ENCODE measurements at regions not wholly inside any gene's neighbourhood (a gene's known extent, or its start where the extent isn't known, plus 50 kb on each side); places are given as distances from the start of the nearest gene placed in this dataset.

DNA sequence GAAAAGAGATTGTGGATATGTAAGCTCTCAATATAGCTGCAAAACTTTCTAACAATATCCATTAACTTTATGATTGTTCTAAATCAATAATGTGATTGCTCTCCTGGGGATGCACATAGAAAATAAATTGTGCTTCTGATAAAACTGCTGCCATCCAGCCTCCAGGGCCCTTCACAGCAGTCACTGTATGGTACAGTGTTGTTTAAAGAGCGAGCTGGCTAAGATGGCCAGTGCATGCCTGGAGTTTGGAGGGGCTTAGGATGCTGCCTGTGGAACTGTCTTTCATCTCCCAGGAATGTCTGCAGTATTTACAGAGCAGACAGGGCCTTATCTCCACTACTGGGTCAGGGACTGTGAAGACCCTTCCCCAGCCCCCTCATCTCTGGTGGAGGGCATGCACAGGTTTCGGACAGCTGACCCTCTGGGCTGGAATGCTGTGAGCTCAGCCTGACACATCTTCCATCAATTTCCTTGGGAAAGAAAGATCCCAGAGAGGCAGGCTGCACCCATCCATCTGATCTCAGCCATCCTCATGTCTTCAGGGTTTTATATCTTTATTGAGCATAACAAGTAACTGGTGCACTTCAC, 137.0 kb downstream of the PLPP3 start:
- no peak for DNase-seq (ENCODE audit: low read depth in 2 of 2)

DNA sequence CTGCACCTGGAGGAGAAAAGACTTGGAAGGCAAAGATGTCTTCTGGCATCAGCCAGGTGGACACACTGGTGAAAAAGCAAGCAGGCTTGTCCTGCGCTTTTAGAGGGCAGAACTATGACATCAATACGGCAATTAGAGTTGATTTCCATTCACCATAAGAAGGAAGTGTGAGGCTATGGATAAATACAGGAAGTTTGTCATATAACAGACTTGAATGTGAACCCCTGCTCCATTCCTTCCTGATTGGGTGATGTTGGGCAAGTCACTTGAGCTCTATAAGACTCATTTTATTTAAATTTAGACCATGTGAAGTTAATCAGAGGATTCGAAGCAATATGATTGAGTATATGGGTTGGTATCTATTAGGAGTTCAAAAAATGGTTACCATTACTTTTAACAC, 137.8 kb downstream of the PLPP3 start:
- DNase-seq (ENCODE audit: low read depth in 2 of 2) = no peak

DNA sequence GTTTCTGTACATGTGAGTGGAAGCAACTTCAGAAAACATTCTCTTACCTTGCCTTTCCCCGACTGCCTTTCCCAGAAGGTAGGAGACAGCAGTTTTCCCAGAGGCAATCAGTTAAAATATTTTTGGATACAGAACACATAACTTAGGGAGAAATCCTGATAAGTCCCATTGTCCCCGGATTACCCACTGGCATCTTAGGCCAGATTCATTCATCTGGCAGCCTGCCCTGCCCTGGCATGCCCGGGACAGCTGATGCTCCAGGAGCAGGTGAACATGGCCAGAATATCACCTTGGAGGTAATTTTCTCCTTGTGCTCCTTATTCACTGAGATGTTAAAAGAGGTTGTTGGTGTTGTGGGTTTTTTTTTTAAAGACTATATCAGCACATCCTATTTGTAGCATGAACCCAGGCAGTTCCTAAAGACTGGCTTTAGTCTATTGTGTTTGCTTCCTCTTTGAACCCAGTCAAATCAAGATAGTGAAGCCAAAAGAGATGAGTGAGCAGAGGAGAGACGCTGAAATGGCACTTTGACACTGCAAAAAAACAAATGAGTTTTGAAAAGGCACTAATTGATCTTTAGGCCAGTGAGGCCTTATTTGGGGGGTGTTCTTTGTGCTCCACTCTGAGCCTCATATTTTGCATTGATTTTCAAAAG, 139.6 kb downstream of the PLPP3 start:
- no peak for DNase-seq (ENCODE audit: low read depth in 2 of 2)

DNA sequence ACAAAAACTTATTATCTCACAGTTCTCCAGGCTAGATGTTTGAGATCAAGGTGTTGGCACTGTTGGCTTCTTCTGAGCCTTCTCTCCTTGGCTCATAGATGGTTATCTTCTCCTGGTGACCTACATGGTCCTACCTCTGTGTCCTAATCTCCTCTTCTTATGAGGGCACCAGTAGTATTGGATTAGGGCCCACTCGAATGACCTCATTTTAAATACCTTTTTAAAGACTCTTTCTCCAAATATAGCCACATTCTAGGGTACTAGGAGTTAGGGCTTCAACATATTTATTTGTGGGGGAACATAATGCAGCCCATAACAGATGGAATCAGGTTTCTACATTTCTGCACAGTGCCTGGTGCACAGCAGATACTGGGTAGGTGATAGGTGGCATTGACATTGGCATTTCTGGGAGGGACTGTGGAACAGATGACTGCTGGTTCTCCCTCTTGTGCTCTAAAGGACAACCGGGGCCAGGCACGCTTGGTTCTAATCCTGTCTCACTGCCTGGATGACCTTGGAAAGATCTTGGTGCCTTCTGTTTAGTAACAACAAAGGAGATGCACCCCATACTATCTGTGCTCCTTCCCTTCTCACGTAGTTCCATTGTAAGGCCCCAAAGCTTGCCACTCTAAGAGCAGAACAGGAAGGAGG, 140.3 kb downstream of the PLPP3 start:
- no peak for DNase-seq (ENCODE audit: low read depth in 2 of 2)

DNA sequence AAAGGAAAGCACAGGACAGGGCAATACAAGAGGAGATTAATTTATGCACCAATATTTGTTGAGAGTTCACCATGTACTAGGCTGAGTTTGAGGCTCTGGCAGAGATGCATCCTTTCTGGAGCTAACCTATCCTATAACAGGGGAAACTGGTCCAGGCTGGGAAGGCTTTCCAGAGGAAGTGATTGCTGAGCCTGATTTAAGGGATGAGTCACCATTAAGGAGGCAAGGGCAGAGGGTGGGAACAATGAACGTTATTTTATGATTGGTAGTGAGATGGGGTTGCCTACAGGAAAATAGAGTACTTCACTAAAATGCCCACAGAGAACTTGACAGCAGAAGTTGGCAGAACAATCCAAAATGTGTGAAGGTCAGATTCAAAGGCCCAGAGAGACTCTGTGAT, 141.4 kb downstream of the PLPP3 start:
- no peak for DNase-seq (ENCODE audit: low read depth in 2 of 2)

DNA sequence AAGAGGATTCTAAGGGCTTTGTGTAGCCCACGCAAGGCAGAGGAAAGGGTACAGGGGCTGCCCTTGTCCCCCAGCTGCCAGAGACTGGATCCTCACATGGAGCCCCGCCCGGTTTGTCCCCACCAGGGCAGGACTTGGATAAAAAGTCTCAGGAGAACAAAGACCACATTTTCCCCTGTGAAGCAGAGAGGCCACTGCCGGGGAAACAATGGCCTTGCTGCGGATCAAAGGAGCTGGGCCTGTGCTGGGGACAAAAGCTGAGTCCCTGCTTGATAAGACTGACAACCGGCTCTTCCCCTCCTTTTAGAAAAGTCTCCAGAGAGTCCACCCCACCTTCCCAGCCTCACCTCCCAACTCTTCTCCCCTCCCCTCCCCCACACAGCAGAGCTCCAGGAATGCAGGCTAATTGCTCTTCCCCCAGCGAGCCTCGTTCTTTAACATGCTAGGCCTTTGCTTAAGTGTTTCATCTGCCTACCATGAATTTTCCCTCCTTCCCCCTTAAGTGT, 142.4 kb downstream of the PLPP3 start:
- DNase-seq (ENCODE audit: low read depth in 2 of 2) = no peak

DNA sequence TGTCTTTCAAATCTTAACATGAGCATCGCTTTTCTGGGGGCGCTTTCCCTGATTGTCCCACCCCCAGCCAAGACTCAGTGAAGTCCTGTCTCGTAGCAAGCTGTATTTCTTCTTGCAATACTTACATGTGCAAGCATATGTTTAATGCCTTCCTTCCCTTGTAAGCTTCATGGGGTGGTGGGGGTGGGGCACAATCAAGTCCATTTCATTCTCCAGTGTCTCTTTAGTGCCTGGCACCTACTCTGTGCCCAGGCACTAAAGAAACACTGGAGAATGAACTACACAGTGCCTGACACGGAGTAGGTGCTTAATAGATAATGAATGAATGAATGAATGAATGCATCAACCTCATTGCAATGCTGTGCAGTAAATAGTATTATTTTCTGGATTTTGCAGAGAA, 143.1 kb downstream of the PLPP3 start:
- DNase-seq (ENCODE audit: low read depth in 2 of 2) = no peak

DNA sequence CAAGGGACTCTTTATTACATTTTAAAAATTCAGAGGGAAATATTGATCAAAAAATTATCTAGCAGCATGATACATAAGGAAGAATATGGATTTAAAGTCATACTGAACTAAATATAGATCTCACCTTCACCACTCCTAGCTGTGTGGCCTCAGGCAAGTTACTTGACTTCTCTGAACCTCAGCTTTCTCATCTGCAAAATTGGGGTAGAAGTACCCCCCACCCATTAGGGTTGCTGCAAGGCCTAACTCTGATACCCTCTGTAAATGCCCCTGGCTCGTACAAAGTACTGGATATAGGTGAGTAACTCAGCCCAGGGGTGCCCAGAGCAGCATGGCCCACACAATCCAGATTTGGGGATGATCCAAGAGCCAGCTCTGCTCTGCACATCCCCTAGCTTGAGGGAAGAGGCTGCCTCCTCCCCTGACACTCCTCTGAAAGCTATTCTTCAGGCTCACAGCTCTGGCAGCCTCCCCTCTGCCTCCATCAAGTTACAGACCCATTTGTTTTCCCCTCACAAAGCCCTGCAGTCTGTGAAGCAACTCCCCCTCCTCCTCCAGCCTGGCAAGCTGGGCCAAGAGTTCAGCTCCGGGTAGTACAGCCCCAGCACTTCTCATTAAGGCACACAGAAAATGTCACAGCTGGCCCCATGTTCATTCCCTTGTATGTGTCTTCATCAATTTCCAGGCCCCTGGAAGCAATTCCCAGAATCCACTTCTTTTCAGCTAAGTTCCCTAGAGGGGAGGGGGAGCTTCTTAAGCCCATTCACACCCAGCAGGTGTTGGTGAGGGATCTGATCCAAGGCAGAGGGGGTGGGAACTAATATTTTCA, 143.7 kb downstream of the PLPP3 start:
- no peak for DNase-seq (ENCODE audit: low read depth in 2 of 2)

DNA sequence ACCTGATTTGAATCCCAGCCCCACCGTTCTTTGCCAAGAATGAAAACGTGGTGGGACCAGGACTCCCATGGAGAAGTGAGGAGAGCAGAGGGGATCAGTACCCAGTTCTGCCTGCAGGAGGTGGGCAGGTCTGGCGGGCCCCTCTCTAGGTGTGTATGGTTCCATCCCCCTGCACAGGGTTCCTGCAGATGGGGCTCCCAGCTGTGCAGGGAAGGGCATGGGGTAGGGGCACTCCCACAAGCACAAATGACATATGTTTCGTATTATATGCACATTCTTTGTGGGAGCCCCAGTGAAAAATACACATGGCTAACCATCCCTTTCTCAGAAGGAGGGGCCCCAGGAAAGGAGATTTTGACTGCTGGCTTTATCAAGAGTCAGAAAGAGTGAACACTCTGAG, 144.6 kb downstream of the PLPP3 start:
- DNase-seq (ENCODE audit: low read depth in 2 of 2) = no peak

DNA sequence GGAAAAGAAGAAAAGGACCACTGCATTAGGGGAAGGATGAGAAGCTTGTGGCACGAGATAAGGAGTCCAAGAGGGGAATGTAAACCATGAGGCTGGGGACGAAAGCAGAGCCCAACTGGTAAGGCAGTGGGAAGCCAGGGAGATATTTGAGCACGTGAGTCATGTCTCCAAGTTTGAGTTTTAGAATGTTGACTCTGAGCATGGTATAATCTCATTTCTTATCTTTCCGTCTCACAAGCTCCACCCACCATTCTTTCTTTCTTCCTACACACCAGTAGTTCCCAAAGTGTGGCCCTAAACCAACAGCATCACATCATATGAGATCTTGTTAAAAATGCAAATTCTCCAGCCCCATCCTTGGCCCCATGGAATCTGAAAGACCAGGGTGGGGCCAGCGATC, 145.3 kb downstream of the PLPP3 start:
- DNase-seq (ENCODE audit: low read depth in 2 of 2) = no peak

DNA sequence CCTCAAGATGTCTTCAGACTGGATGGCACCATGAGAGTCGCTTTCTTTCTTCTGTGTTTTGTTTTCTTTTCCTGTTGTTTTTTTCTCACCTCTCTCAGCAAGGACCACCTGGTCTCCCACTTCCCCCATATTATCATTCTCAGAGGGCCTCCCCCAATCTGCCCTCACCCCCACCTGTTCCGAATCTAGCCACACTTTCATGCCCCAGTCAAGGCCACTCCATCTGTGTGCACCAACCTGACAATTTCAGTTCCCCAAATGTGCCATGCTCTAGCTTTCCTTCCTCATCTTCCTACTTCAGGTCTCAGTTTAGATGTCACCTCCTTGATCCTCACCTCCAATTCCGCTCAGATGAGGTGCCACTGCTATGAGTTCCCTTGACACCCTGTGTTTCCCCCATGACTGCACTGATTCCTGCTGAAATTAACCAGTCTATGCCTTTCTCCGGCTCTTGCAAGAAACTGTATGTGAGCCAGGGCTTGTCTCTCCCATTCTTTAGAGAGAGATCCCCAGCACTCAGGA, 146.2 kb downstream of the PLPP3 start:
- no peak for DNase-seq (ENCODE audit: low read depth in 2 of 2)

DNA sequence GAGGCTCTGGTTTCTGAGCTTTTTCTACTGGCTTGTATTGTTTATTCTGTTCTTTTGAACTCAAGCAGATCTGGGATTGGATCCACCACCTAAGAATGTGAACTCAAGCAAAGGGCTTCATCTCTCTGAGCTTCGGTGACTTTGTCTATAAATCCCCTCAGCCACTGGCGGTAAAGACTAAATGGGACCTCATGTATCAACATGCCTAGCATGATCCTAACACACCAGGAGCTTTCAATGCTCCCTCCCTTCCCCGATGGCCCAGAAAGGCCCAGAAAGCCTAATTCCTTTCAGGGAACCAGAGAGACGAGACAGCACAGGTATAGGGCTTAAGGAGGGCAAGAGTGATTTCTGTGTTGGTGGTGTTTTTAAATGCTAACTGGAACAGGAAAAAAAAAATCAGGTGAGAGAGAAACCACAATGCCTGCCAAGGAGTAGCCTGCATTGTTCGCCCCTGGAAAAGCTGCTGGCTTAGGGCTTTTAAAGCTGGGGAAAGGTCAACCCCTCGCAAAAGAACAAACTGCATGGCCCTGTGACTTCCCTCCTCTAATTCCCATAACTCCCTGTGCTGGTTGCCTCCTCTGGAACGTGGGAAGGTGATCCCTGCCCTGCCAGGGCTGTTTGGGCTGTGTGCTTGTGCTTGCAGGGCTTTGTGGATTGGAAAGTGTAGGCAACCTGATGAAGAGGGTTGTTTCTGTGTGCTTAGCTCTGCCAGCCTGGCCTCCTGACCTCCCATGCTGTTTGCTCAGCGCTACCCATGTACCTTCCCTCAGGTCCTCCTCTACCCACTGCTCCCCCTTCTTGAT, 147.0 kb downstream of the PLPP3 start:
- no peak for DNase-seq (ENCODE audit: low read depth in 2 of 2)

DNA sequence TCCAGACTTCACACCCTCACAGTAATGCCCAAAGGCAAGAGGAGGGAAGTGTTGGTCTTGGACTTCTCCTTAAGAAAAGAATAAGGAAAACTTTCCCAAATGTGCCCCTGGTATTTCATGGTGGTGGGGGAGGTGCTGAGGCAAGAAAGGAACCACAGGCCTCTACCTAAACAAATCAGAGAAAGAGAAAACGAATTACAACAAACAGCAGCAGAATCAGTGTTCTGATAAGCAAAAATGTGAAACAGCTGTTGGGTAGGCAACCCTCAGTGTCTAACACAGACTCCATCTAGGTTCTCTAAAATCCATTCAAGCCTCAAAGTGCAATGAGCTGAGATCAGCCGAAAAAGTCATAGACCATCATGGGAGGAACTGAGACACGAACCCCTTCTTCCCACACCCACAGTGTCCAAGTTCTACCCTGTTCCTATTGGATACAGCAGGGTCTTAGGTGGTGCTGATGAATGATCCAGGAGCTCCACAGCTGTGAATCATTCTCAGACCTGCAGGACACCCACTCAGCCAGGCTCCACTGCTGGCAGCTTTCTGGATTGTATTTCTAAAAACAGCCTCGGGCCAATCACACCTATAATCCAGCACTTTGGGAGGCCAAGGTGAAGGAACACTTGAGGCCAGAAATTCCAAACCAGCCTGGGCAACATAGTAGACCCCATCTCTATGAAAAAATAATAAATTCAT, 149.1 kb downstream of the PLPP3 start:
- DNase-seq (ENCODE audit: low read depth in 2 of 2) = no peak

DNA sequence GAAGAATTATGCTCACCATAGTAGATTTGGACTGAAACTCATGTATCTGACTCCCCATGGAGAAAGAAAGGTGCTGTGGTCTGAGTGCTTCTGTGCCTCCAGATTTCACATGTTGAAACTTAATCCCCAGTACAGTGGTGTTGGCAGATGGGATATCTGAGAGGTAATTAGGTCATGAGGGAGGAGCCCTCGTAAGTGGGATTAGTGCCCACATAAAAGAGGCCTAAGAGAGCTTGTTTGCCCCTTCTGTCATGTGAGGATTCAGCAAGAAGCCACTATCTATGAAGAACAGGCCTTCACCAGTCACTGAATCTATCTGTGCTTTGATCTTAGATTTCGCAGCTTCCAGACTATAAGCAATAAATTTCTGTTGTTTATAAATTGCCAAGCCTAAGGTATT, 150.1 kb downstream of the PLPP3 start:
- DNase-seq (ENCODE audit: low read depth in 2 of 2) = no peak

DNA sequence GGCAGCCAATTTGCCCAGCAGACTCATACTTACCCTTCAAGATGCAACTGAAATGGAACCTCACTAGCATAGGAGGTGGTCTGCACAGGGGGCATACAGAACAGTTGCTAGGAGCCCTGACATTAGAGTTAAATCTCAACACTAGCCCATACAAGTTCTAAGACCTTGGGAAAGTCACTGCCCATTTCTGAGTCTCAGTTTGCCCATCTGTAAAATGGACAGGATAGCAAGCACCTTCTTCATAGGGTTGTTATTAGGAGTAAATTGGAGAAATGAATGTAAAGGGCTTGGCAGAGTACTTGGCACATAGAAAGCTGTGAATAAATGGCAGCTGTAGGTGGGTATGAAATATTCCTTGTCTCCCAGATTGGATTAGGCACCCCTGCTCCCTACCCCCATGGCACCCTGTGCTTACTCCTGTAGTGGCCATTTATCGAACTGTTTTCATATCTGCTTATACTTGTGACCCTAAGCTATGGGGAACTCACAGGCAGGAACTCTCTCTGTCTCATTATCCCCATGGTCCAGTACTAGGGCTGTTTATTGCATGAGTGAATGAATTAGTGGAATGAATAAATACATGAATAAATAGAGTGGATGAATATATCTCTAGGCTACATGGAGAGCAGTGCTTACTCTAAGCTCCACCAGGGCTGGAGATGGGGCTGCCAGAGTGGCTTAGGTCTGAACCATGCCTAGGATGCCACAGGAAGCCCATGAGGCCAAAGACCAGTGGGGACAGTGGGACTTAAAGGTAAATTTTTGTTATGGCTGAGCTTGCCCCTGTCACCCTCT, 152.6 kb downstream of the PLPP3 start:
- no peak for DNase-seq (ENCODE audit: low read depth in 2 of 2)

DNA sequence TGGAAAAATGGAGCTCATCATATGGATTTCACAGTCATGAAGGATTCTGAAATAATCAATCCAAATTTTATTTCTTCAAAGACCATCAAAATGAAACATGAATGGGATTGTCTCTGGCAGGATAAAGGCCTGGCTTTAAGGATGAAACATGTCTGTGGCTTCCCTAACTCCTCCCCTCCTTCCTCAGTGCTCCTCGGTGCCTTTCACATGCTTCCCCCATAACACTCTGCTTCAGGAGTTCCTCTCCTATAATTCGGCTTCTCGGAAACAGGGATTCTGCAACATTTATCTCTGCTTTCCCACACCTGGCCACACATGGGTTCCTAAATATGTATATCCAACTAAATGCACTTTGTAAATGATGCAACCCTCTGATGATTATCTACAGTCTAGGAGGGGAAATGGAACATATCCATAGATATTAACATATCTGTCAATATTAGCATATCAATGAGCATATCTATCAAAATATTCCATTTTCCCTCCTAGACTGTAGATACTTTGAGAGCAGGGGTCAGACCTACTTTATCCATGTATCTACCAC, 153.8 kb downstream of the PLPP3 start:
- DNase-seq (ENCODE audit: low read depth in 2 of 2) = no peak

DNA sequence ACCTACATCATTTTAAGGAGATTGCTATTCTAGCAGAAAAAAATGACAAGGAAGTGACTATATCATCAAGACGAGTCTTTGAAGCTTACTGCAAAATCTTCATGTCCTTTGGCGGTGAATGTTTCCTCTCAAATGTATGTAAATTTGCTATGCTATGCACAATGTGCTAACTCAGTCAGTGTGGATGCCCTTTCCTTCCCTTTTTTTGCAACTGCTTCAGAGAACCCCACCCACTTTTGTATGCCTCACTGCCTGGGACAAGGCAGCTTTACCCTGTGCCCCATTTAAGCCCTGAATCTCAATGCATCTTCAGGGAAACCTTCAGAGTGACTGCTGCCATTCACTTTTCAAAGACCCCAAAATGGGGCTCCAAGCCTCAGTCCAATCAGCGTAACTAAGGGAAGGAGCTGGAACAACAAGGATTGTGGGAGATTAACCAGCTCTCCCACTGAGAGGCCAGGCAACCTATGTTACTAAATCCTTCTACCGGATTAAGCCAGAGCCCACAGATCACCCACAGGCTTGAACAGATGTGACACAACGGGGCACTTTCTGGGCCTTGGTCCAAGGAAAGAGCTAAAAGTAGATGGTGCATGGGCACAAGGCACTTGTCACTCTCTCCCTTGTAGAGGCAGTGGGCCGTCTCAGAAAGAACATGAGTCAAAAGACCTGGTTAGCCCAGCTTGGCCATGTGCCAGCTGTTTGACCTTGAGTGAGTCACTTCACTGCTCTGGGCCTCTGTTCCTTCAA, 154.4 kb downstream of the PLPP3 start:
- DNase-seq (ENCODE audit: low read depth in 2 of 2) = no peak

DNA sequence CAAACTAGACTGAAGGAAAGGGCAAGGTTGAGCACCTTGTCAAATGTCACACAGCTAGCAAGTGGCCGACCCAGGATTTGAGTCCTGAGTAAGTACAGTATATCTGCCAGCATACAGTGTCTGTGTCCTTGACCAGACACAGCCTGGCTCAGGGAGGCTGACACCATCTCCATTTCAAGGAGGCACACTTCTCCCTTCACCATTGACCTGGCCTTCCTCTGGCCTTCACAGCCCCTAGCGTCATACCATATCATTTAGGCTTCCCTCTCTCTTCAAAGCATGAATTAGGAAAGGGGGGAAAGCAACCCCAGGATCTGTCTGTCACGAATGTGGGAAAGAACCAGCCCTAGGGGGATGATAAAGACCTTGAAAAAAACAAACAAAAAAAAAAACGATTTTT, 155.6 kb downstream of the PLPP3 start:
- no peak for DNase-seq (ENCODE audit: low read depth in 2 of 2)

DNA sequence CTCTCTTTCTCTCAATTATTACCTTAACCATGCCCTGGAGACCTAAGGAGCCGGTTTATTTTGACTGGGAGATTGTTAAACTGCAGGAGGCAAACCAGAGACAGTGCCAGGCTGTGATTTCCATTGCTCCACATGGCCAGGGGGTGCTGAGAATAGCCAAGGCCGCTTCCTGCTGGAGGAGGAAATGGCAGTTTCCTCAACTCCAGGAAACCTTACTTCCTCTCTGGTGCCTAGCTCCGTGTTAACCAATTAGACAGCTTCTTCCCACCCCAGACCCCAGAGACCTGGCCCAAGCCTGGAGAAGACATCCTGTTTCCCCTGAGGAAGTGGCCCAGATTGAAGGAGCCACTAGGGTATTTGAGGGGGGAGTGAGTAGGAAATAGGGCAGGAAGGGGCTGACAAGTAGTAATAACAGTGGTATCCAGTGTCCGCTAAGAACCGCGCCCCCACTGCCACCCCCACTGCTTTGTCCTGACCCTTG, 161.2 kb downstream of the PLPP3 start:
- DNase-seq (ENCODE audit: low read depth in 2 of 2) = no peak
